Suppressor macrophage (primary cell): ENCODE measurements at regions not wholly inside any gene's neighbourhood (a gene's known extent, or its start where the extent isn't known, plus 50 kb on each side); places are given as distances from the start of the nearest gene placed in this dataset.
"Not testable (repeated sequence)": the region's sequence is repeated elsewhere in the genome, so short reads cannot be mapped to it uniquely, and the experiment has no call there.

Source experiments
- DNase-seq, 4 experiments: peaks; one replicate each; pipeline ENCODE4 v3.0.0-alpha.2; 2020 to 2022

- no peak for DNase-seq
Measured at GRCh38 chr7:68789597-68789996, 808.7 kb upstream of the AUTS2 start.

- no peak for DNase-seq
Measured at GRCh38 chr7:68792351-68792750, 805.9 kb upstream of the AUTS2 start.

- DNase-seq: no peak
Measured at GRCh38 chr7:68793513-68793912, 804.8 kb upstream of the AUTS2 start.

DNA sequence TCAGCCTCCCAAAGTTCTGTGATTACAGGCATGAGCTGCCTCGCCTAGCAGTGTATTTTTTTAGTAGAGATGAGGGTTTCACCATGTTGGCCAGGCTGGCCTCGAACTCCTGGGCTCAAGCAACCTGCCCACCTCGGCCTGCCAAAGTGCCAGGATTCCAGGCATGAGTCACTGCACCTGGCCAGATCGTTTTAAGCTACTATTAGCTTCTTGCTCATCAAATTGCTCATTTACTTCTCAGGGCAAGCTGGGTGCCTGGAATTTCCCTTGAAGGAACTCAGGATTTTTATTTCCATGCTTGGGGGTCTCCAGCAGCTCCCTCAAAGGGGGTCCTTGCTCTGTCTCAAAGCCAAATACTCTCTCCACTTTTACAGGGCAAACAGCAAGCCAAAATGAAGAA is 798.0 kb upstream of the AUTS2 start:
- no peak for DNase-seq

DNA sequence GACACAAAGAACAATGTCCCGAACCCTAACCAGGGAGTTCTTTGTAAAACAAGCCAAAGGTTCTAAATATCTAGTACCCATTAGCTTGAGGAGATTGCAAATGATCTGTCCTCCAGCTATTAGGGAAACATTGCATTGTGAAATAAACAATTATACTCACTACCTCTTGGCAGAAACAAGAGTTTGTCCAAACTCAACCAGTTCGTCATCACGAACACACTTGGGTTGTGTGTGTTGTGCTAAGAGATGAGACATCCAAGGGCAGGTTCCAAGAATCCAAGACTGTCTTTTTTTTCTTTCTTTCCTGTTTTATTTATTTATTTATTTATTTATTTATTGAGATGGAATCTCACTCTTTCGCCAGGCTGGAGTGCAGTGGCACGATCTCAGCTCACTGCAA is 793.1 kb upstream of the AUTS2 start:
- DNase-seq: no peak

- no peak for DNase-seq
Measured at GRCh38 chr7:68807666-68808065, 790.6 kb upstream of the AUTS2 start.

GRCh38 chr7:68813551-68814080 is 784.7 kb upstream of the AUTS2 start:
- DNase-seq: no peak

GRCh38 chr7:68816491-68816890 is 781.8 kb upstream of the AUTS2 start:
- DNase-seq: no peak

GRCh38 chr7:68820321-68820720 is 778.0 kb upstream of the AUTS2 start:
- DNase-seq: no peak

GRCh38 chr7:68821846-68822245 is 776.4 kb upstream of the AUTS2 start:
- DNase-seq: no peak

- no peak for DNase-seq
Measured at GRCh38 chr7:68823996-68824780, 774.1 kb upstream of the AUTS2 start.

GRCh38 chr7:68828575-68828974 is 769.7 kb upstream of the AUTS2 start:
- no peak for DNase-seq

- no peak for DNase-seq
Measured at GRCh38 chr7:68833422-68833821, 764.9 kb upstream of the AUTS2 start.

GRCh38 chr7:68839014-68839413 is 759.3 kb upstream of the AUTS2 start:
- DNase-seq: no peak

DNA sequence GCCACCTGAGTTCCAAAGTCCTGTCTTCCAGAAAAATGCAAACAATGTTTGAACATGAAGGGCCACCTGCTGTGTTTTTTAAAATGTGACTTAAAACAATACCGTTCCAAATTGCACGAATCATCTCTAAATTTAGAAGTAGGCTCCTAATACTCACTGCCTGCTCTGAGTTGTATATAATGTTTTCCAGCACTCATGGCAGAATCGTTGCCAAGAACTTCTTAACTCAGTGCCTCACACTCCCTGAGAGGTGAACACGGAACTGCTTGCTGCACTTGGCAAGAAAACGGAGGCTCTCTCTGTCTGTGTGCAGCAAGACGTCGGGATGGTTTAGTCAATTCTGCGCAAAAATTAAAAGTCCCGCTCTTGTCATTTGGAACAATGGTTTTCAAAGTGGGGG is 757.3 kb upstream of the AUTS2 start:
- DNase-seq: no peak

DNA sequence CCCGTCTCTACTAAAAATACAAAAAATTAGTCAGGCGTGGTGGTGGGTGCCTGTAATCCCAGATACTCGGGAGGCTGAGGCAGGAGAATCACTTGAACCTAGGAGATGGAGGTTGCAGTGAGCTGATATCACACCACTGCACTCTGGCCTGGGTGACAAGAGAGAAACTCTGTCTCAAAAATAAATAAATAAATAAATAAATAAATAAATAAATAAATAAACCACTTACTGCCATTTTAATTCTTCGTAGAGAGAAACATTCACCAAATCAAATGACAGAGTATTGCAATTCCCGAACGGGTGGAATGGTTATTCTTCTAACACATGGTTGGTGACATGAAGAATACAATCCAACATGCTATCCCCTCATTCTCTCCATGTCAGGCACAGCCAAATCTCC is 754.3 kb upstream of the AUTS2 start:
- DNase-seq: not testable (repeated sequence)

DNA sequence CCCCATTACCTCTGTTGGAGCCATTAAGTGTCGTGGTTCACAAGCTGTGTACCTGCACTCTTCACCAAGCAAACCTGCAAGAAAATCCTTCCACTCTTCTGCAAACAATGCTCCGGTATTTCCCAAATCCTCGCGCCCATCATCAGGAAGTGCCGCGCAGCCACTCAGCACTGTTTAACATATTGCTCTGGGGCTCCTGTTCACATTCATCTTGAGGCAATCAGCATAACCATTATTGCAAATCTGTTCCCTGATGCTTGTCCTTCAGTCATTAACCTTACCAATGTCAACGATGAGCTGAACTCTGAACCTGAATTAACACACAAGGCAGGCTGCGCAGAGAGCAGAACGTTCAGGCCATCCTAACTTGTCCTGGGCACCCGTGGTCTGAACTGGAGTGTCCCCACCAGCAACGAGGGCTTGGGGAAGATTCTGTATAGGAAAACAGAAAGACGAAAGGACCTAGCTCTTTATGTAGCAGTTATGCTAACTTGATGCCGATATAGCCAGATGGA is 751.4 kb upstream of the AUTS2 start:
- no peak for DNase-seq

DNA sequence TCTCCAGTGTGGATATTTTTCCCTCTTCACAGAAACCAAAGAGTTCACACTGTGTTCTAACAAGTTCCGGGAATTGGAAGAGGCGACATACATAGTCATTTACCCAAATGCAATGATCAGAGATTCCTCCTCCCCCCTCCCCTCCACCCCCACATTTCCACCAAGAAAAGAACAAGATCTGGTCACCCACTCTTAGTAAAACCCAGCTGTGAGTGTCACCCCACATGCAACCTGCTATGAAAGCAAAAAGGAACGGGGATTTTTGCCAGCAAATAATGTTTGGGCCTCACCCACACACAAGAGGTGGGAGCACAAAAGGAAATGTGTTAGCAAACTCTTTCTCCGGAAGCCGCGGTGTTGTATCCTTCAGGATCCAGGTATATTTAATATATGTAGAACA is 745.0 kb upstream of the AUTS2 start:
- DNase-seq: no peak

GRCh38 chr7:68857571-68857970 is 740.7 kb upstream of the AUTS2 start:
- no peak for DNase-seq

GRCh38 chr7:68858497-68858896 is 739.8 kb upstream of the AUTS2 start:
- no peak for DNase-seq

GRCh38 chr7:68861171-68861570 is 737.1 kb upstream of the AUTS2 start:
- no peak for DNase-seq

DNA sequence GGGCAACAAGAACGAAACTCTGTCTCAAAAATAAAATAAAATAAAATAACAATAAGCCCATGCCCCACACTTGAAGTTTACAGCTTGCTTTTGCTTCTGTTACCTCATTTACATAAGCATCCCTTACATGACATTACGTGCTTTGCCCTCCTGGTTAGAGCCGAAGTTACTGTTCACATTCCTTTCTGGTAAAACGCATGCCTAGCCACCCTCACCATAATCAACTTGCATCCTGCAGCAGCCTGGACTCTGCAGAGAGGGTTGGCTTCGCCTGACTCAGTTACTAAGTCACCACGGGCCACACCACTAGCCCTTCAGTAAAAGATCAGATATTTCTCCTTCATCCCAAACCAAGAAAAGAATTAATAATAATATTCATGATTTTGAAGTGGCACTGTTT is 736.0 kb upstream of the AUTS2 start:
- DNase-seq: no peak

GRCh38 chr7:68862736-68863135 is 735.5 kb upstream of the AUTS2 start:
- DNase-seq: no peak

- DNase-seq: no peak
Measured at GRCh38 chr7:68865351-68866199, 732.7 kb upstream of the AUTS2 start.
